ENCODE measurements at regions not wholly inside any gene's neighbourhood (a gene's known extent, or its start where the extent isn't known, plus 50 kb on each side); places are given as distances from the start of the nearest gene placed in this dataset.
"Not testable (repeated sequence)": the region's sequence is repeated elsewhere in the genome, so short reads cannot be mapped to it uniquely, and the experiment has no call there.

GRCh38 chr6:92473056-92473455 is 946.3 kb downstream of the EPHA7 start:
- DNase-seq = no peak

GRCh38 chr6:92469186-92469828 is 950.1 kb downstream of the EPHA7 start:
- no peak for DNase-seq

GRCh38 chr6:92468066-92468465 is 951.3 kb downstream of the EPHA7 start:
- no peak for DNase-seq

- no peak for DNase-seq
These were observed 959.2 kb downstream of the EPHA7 start for GRCh38 chr6:92460133-92460532.

GRCh38 chr6:92459606-92460005 is 959.8 kb downstream of the EPHA7 start:
- DNase-seq = no peak

GRCh38 chr6:92446052-92446451 is 973.3 kb downstream of the EPHA7 start:
- no peak for DNase-seq

- DNase-seq = no peak
These were observed 985.4 kb downstream of the EPHA7 start for GRCh38 chr6:92433911-92434310.

- no peak for DNase-seq
These were observed 987.9 kb downstream of the EPHA7 start for GRCh38 chr6:92431502-92431901.

GRCh38 chr6:92428448-92428847 is 990.9 kb downstream of the EPHA7 start:
- no peak for DNase-seq

- DNase-seq = no peak
These were observed 991.9 kb downstream of the EPHA7 start for GRCh38 chr6:92427453-92427852.

GRCh38 chr6:92415656-92416055 is 1003.7 kb downstream of the EPHA7 start:
- no peak for DNase-seq

GRCh38 chr6:92408350-92408749 is 1011.0 kb downstream of the EPHA7 start:
- no peak for DNase-seq

- DNase-seq = no peak
These were observed 1015.1 kb downstream of the EPHA7 start for GRCh38 chr6:92404281-92404680.

GRCh38 chr6:92399911-92400310 is 1019.4 kb downstream of the EPHA7 start:
- no peak for DNase-seq

GRCh38 chr6:92388706-92389105 is 1030.7 kb downstream of the EPHA7 start:
- not testable (repeated sequence) for DNase-seq

GRCh38 chr6:92380803-92381601 is 1038.4 kb downstream of the EPHA7 start:
- DNase-seq = no peak

- DNase-seq = no peak
These were observed 1042.2 kb downstream of the EPHA7 start for GRCh38 chr6:92377137-92377536.

- no peak for DNase-seq
These were observed 1042.7 kb downstream of the EPHA7 start for GRCh38 chr6:92376691-92377090.

GRCh38 chr6:92371211-92372208 is 1047.8 kb downstream of the EPHA7 start:
- DNase-seq = no peak

- DNase-seq = no peak
These were observed 1050.0 kb downstream of the EPHA7 start for GRCh38 chr6:92369309-92369708.

GRCh38 chr6:92364948-92365541 is 1054.3 kb downstream of the EPHA7 start:
- peak; percentile 12 for DNase-seq

GRCh38 chr6:92363111-92363510 is 1056.2 kb downstream of the EPHA7 start:
- no peak for DNase-seq

GRCh38 chr6:92362404-92362803 is 1057.0 kb downstream of the EPHA7 start:
- DNase-seq = no peak

All from DMS153 (cell line).